MM.1S (cell line): ENCODE measurements at regions not wholly inside any gene's neighbourhood (a gene's known extent, or its start where the extent isn't known, plus 50 kb on each side); places are given as distances from the start of the nearest gene placed in this dataset.

Source experiments
- DNase-seq: peaks from one replicate; pipeline ENCODE4 v3.0.0-alpha.2; 2015
- H2AFZ ChIP-seq: fragments of 300-600 bp; sonication (generic); 2 replicates; pipeline ENCODE4 v1.6.0; 2016; ENCODE audit warnings: antibody characterized with exemption, low read length
- H3F3A ChIP-seq: fragments of 300-600 bp; sonication (generic); 2 replicates; pipeline ENCODE4 v1.6.1; 2016; ENCODE audit warnings: mild to moderate bottlenecking, antibody characterized with exemption, low read length, moderate library complexity, mixed read lengths; ENCODE audit not compliant: insufficient read depth
- H3K27ac ChIP-seq: fragments of 300-600 bp; sonication (generic); 2 replicates; pipeline ENCODE4 v1.5.1; 2016; ENCODE audit warnings: mild to moderate bottlenecking, low read length
- H3K27me3 ChIP-seq: fragments of 300-600 bp; sonication (generic); replicated peaks from 2 replicates; pipeline ENCODE4 v1.6.0; 2016; ENCODE audit warnings: low read length; ENCODE audit not compliant: insufficient read depth
- H3K36me3 ChIP-seq: fragments of 300-600 bp; sonication (generic); replicated peaks from 2 replicates; pipeline ENCODE4 v1.6.1; 2016; ENCODE audit warnings: mild to moderate bottlenecking, low read length, mixed read lengths; ENCODE audit not compliant: insufficient read depth
- H3K4me1 ChIP-seq: fragments of 300-600 bp; sonication (generic); 2 replicates; pipeline ENCODE4 v1.6.1; 2016; ENCODE audit warnings: low read length, mixed read lengths
- H3K4me2 ChIP-seq: fragments of 300-600 bp; sonication (generic); 2 replicates; pipeline ENCODE4 v1.6.0; 2016; ENCODE audit warnings: low read depth, low read length
- H3K4me3 ChIP-seq: fragments of 300-600 bp; sonication (generic); 2 replicates; pipeline ENCODE4 v1.5.1; 2016; ENCODE audit warnings: low read length, mixed read lengths
- H3K79me2 ChIP-seq: fragments of 300-600 bp; sonication (generic); 2 replicates; pipeline ENCODE4 v1.6.1; 2016; ENCODE audit warnings: mixed run types, low read length, mixed read lengths
- H3K9ac ChIP-seq: fragments of 300-600 bp; sonication (generic); 2 replicates; pipeline ENCODE4 v1.6.1; 2016; ENCODE audit warnings: low read length, mixed read lengths
- H3K9me2 ChIP-seq: fragments of 300-600 bp; sonication (generic); replicated peaks from 2 replicates; pipeline ENCODE4 v1.6.1; 2016; ENCODE audit warnings: mild to moderate bottlenecking, low read length, mixed read lengths; ENCODE audit not compliant: insufficient read depth
- H3K9me3 ChIP-seq: fragments of 300-600 bp; sonication (generic); replicated peaks from 2 replicates; pipeline ENCODE4 v1.6.1; 2016; ENCODE audit warnings: mild to moderate bottlenecking, low read length, mixed read lengths; ENCODE audit not compliant: insufficient read depth
- H4K20me1 ChIP-seq: fragments of 300-600 bp; sonication (generic); 2 replicates; pipeline ENCODE4 v1.6.1; 2016; ENCODE audit warnings: mild to moderate bottlenecking, low read length, moderate library complexity, mixed read lengths; ENCODE audit not compliant: insufficient read depth
- EZH2 ChIP-seq: fragments of 300-600 bp; sonication (generic); optimal IDR thresholded peaks from 2 replicates; pipeline ENCODE3; 2017; ENCODE audit warnings: low read depth, mild to moderate bottlenecking, antibody characterized with exemption, low read length, mixed read lengths
- EZH2phosphoT487 ChIP-seq: fragments of 300-600 bp; sonication (generic); IDR thresholded peaks from 2 replicates; pipeline ENCODE4 v1.6.1; 2018; ENCODE audit warnings: antibody characterized with exemption, low read length
- TF ChIP-seq, protein P1 (sequence below): fragments of 300-600 bp; sonication (generic); IDR thresholded peaks from 2 replicates; pipeline ENCODE4 v1.5.1; 2016; ENCODE audit warnings: antibody characterized with exemption, low read length, mixed read lengths

DNA sequence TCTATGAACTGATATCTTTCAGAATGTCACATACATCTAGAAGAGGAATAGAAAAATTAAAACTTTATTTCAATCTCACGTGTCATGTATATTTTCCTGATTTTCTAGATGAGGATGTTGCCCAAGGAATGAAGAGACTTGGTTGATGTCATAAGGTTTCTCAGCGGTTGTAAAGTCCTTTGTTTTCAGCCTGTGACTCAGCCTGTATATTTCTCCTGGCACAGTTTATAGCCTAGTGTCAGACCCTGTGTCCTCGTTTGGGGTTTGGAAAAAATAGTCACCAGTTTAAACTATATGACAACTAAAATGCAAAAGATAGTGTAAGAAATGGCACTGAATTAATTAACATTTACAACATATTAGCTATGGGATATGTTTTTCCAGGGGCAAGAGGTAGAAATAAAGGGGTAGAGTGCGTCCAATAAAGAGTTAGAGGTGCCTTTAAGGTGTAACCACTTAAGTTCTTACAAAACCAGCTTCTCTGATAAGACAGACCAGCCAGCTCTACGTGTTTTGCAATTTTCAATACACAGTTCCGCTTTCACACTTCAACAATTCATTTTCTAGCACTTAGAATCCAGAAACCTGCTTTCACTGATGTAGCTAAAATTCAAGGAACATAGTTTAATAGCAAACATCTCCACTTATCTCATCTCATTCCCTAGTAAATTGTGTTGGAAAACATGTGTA lies 1432.6 kb upstream of the TENM4 start:
- Histone ChIP-seq H3F3A (no peaks in the 10 kb centered on the region), H3K9ac (no peak overlapping the region), H3K36me3 (no peaks in the 10 kb centered on the region), H3K79me2 (no peaks in the 10 kb centered on the region), H4K20me1 (no peaks in the 10 kb centered on the region), H3K4me2 (no peak overlapping the region), H3K27me3 (no peaks in the 10 kb centered on the region), H3K4me3 (no peak overlapping the region), H2AFZ (no peak overlapping the region), H3K9me2 (no peaks in the 10 kb centered on the region), H3K27ac (no peak overlapping the region), H3K4me1 (no peaks in the 10 kb centered on the region), H3K9me3 (no peaks in the 10 kb centered on the region)
- TF ChIP-seq EZH2 (no peak), EZH2phosphoT487 (no peak)
- TF ChIP-seq, protein P1, sequence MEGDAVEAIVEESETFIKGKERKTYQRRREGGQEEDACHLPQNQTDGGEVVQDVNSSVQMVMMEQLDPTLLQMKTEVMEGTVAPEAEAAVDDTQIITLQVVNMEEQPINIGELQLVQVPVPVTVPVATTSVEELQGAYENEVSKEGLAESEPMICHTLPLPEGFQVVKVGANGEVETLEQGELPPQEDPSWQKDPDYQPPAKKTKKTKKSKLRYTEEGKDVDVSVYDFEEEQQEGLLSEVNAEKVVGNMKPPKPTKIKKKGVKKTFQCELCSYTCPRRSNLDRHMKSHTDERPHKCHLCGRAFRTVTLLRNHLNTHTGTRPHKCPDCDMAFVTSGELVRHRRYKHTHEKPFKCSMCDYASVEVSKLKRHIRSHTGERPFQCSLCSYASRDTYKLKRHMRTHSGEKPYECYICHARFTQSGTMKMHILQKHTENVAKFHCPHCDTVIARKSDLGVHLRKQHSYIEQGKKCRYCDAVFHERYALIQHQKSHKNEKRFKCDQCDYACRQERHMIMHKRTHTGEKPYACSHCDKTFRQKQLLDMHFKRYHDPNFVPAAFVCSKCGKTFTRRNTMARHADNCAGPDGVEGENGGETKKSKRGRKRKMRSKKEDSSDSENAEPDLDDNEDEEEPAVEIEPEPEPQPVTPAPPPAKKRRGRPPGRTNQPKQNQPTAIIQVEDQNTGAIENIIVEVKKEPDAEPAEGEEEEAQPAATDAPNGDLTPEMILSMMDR, result no peak
- no peak for DNase-seq

DNA sequence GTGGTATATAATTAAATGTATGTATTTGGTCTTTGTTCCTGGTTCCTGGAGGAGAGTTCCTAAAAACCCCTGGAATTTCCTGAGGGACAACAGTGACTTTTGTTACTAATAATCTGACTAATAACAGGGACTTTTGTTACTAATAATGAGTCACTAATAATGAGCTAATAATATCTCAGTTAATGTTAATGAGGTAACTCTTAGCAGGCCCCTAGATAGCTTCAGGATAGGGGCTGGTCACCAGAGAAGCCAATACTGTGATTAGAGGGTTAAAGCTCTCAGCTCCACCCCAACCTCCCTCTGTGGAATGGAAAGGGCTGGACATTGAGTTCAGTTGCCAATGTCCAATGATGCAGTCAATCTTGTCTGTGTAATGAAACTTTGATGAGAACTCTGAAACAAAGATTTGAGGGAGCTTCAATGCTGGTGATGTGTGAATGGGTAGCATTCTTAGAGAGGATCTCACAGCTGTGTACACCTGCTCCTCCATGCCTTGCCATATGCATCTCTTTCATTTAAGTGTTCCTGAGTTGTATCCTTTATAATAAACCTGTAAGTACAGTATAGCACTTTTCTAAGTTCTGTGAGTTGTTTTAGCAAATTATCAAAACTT lies 1431.4 kb upstream of the TENM4 start:
- Histone ChIP-seq H3K36me3 (no peaks in the 10 kb centered on the region), H3K9me3 (no peaks in the 10 kb centered on the region), H3K4me1 (no peaks in the 10 kb centered on the region), H3K4me3 (no peak overlapping the region), H3K27me3 (no peaks in the 10 kb centered on the region), H3K9me2 (no peaks in the 10 kb centered on the region), H3K4me2 (no peak overlapping the region), H3F3A (no peaks in the 10 kb centered on the region), H3K27ac (no peak overlapping the region), H2AFZ (no peak overlapping the region), H3K79me2 (no peaks in the 10 kb centered on the region), H3K9ac (no peak overlapping the region), H4K20me1 (no peaks in the 10 kb centered on the region)
- DNase-seq, result no peak
- TF ChIP-seq EZH2phosphoT487 (no peak), EZH2 (no peak)
- TF ChIP-seq, protein P1, result no peak

DNA sequence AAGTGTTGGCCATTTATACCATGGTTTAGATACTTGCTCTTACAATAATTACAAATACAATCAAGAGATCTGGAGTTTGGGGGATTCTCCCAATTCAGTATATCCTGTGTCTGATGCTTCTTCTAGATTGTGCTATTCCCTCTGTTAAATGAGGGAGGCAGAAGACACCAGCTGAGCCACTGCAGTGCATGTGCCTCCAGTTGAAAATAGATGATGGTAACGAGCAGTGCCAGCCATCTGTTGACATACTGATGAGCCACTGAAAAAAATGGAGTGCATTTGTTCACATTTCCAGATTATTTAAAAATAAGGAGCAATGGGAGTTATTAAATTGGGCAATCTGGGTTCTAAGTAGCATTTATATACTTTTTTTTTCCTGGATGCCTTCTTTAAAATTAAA lies 1428.0 kb upstream of the TENM4 start:
- no peaks in the 10 kb centered on the region for H3K36me3 ChIP-seq

More for the DNA sequence above, 1428.0 kb upstream of the TENM4 start:
- Histone ChIP-seq H3K79me2 (no peaks in the 10 kb centered on the region), H3K9me2 (no peaks in the 10 kb centered on the region), H2AFZ (no peak overlapping the region), H4K20me1 (no peaks in the 10 kb centered on the region), H3K9ac (no peak overlapping the region), H3K27me3 (no peaks in the 10 kb centered on the region), H3K4me1 (no peaks in the 10 kb centered on the region), H3K4me3 (no peak overlapping the region), H3K9me3 (no peaks in the 10 kb centered on the region), H3K4me2 (no peak overlapping the region), H3K27ac (no peak overlapping the region), H3F3A (no peaks in the 10 kb centered on the region)
- no peak for TF ChIP-seq EZH2
- no peak for TF ChIP-seq EZH2phosphoT487
- TF ChIP-seq, protein P1, result no peak
- DNase-seq, result no peak
